HEK293 (cell line): ENCODE measurements at regions not wholly inside any gene's neighbourhood (a gene's known extent, or its start where the extent isn't known, plus 50 kb on each side); places are given as distances from the start of the nearest gene placed in this dataset.

Source experiments
- CTCF ChIA-PET: fragments of 350-600 bp; formaldehyde crosslinking; extraction: SDS; loops from one replicate; lab custom pipeline; 2021; ENCODE audit warnings: antibody characterized with exemption; lab: Yijun Ruan, JAX
- POLR2A ChIA-PET: fragments of 300-600 bp; formaldehyde crosslinking; extraction: SDS; loops from one replicate; lab custom pipeline; 2020; ENCODE audit warnings: antibody characterized with exemption, inconsistent platforms; lab: Yijun Ruan, JAX
- H3K27ac ChIP-seq: fragments of 200-500 bp; sonication (Bioruptor generic); 2 replicates; pipeline ENCODE4 v1.5.1; 2014; ENCODE audit warnings: low read depth, low read length, control low read depth, inconsistent platforms; ENCODE audit errors: extremely low read depth
- H3K36me3 ChIP-seq, 2 experiments: fragments of 200-500 bp in 1 of 2; sonication (Bioruptor generic) in 1 of 2; 1 replicate in 1 of 2; 2 replicates in 1 of 2; pipeline ENCODE4 v1.5.1; 2014 to 2017; ENCODE audit warnings: inconsistent platforms in 2 of 2, low read length in 2 of 2; ENCODE audit not compliant: control insufficient read depth in 2 of 2, insufficient read depth in 1 of 2
- H3K4me1 ChIP-seq: fragments of 200-500 bp; sonication (Bioruptor generic); 2 replicates; pipeline ENCODE4 v1.5.1; 2014; ENCODE audit warnings: mild to moderate bottlenecking, low read length, inconsistent platforms; ENCODE audit not compliant: control insufficient read depth, insufficient read depth
- H3K4me3 ChIP-seq: 2 replicates; pipeline ENCODE4 v1.5.1; 2011; ENCODE audit warnings: low read depth, mild to moderate bottlenecking, control low read depth, low read length, moderate library complexity
- H3K9me3 ChIP-seq: fragments of 200-500 bp; sonication (Bioruptor generic); 2 replicates; pipeline ENCODE4 v1.5.1; 2014; ENCODE audit warnings: low read depth, low read length, inconsistent platforms; ENCODE audit not compliant: control insufficient read depth, insufficient read depth
- GFI1B ChIP-seq: fragments of 450-650 bp; formaldehyde crosslinking; IDR thresholded peaks from 2 replicates; pipeline ENCODE4 v1.5.1; 2016; ENCODE audit warnings: missing biosample characterization, missing genetic modification characterization
- HOXD13 ChIP-seq: sonication (generic); formaldehyde crosslinking; IDR thresholded peaks from 2 replicates; pipeline ENCODE4 v1.8.0; 2022; ENCODE audit warnings: missing genetic modification reagents, borderline replicate concordance
- MYNN ChIP-seq: fragments of 450-650 bp; formaldehyde crosslinking; IDR thresholded peaks from 2 replicates; pipeline ENCODE4 v1.5.1; 2016; ENCODE audit warnings: missing biosample characterization, missing genetic modification characterization, borderline replicate concordance
- OVOL3 ChIP-seq: fragments of 450-650 bp; formaldehyde crosslinking; IDR thresholded peaks from 2 replicates; pipeline ENCODE4 v1.5.1; 2016; ENCODE audit warnings: missing biosample characterization, missing genetic modification characterization
- TCF7L2 ChIP-seq: IDR thresholded peaks from 2 replicates; pipeline ENCODE4 v1.6.1; 2011; ENCODE audit warnings: low read depth, mild to moderate bottlenecking, inconsistent platforms, low read length, moderate library complexity, borderline replicate concordance
- YY1 ChIP-seq: fragments of 450-650 bp; formaldehyde crosslinking; IDR thresholded peaks from 2 replicates; pipeline ENCODE4 v1.5.1; 2018; ENCODE audit warnings: missing biosample characterization, missing genetic modification characterization
- ZBTB17 ChIP-seq: fragments of 450-650 bp; formaldehyde crosslinking; IDR thresholded peaks from 2 replicates; pipeline ENCODE4 v1.5.1; 2016; ENCODE audit warnings: missing biosample characterization, missing genetic modification characterization
- ZNF184 ChIP-seq: fragments of 450-650 bp; IDR thresholded peaks from 2 replicates; pipeline ENCODE4 v1.5.1; 2018; ENCODE audit warnings: missing biosample characterization, mild to moderate bottlenecking, missing genetic modification characterization
- ZNF223 ChIP-seq: fragments of 450-650 bp; formaldehyde crosslinking; IDR thresholded peaks from 2 replicates; pipeline ENCODE4 v1.5.1; 2016; ENCODE audit warnings: missing biosample characterization, missing genetic modification characterization
- ZNF24 ChIP-seq: fragments of 450-650 bp; formaldehyde crosslinking; IDR thresholded peaks from 2 replicates; pipeline ENCODE4 v1.5.1; 2016; ENCODE audit warnings: missing biosample characterization, missing genetic modification characterization
- ZNF266 ChIP-seq: fragments of 450-650 bp; formaldehyde crosslinking; IDR thresholded peaks from 2 replicates; pipeline ENCODE4 v1.5.1; 2016; ENCODE audit warnings: missing biosample characterization, missing genetic modification characterization, low read depth
- ZNF292 ChIP-seq: fragments of 450-650 bp; formaldehyde crosslinking; IDR thresholded peaks from 2 replicates; pipeline ENCODE4 v1.5.1; 2016; ENCODE audit warnings: low read depth, missing biosample characterization, missing genetic modification characterization, borderline replicate concordance
- ZNF335 ChIP-seq: fragments of 450-650 bp; formaldehyde crosslinking; conservative IDR thresholded peaks from 2 replicates; pipeline ENCODE4 v1.5.1; 2016; ENCODE audit warnings: missing biosample characterization, missing genetic modification characterization
- ZNF404 ChIP-seq: fragments of 450-650 bp; formaldehyde crosslinking; IDR thresholded peaks from 2 replicates; pipeline ENCODE4 v1.5.1; 2017; ENCODE audit warnings: missing biosample characterization, missing genetic modification characterization
- ZNF513 ChIP-seq: fragments of 450-650 bp; IDR thresholded peaks from 2 replicates; pipeline ENCODE4 v1.5.1; 2018; ENCODE audit warnings: missing biosample characterization, missing genetic modification characterization
- ZNF549 ChIP-seq: fragments of 450-650 bp; IDR thresholded peaks from 2 replicates; pipeline ENCODE4 v1.5.1; 2018; ENCODE audit warnings: missing biosample characterization, missing genetic modification characterization, mild to moderate bottlenecking, inconsistent platforms, moderate library complexity
- ZNF596 ChIP-seq: fragments of 450-650 bp; IDR thresholded peaks from 2 replicates; pipeline ENCODE4 v1.5.0; 2018; ENCODE audit warnings: missing biosample characterization, mild to moderate bottlenecking, missing genetic modification characterization, moderate library complexity
- ZNF610 ChIP-seq: fragments of 450-650 bp; formaldehyde crosslinking; IDR thresholded peaks from 2 replicates; pipeline ENCODE4 v1.5.1; 2016; ENCODE audit warnings: missing biosample characterization, missing genetic modification characterization, borderline replicate concordance
- ZNF776 ChIP-seq: fragments of 450-650 bp; formaldehyde crosslinking; IDR thresholded peaks from 2 replicates; pipeline ENCODE4 v1.5.0; 2017; ENCODE audit warnings: missing biosample characterization, missing genetic modification characterization, borderline replicate concordance
- ZNF791 ChIP-seq: fragments of 450-650 bp; formaldehyde crosslinking; IDR thresholded peaks from 2 replicates; pipeline ENCODE4 v1.5.1; 2016; ENCODE audit warnings: missing biosample characterization, missing genetic modification characterization
- ZSCAN4 ChIP-seq: fragments of 450-650 bp; formaldehyde crosslinking; IDR thresholded peaks from 2 replicates; pipeline ENCODE4 v1.5.1; 2017; ENCODE audit warnings: missing biosample characterization, missing genetic modification characterization
- TF ChIP-seq, protein P1 (sequence below): fragments of 450-650 bp; formaldehyde crosslinking; IDR thresholded peaks from 2 replicates; pipeline ENCODE4 v1.5.1; 2017; ENCODE audit warnings: missing biosample characterization, missing genetic modification characterization

GRCh38 chr12:89901906-89902642, 193.4 kb upstream of the ATP2B1 start:
- H3K4me1 ChIP-seq = peaks cover 11% of the 10 kb centered on the region; the same call in 1 of the 2 replicates
- H3K36me3 ChIP-seq = no peaks in the 10 kb centered on the region
- ChIA-PET POLR2A (no interaction called here), CTCF (interaction anchor here (0.6 kb wide), 1 partner anchor 90 kb away, joined by 6 read pairs; no protein-coding TSS in a partner anchor)
- TF ChIP-seq ZNF184 (tag by site-specific recombination) (no peak), GFI1B (tag by site-specific recombination) (no peak)
- H3K4me3 ChIP-seq = no peak overlapping the region
- H3K9me3 ChIP-seq = no peaks in the 10 kb centered on the region
- no peak overlapping the region for H3K27ac ChIP-seq

GRCh38 chr12:89901319-89901718, 192.7 kb upstream of the ATP2B1 start:
- TF ChIP-seq ZNF776 (tag by site-specific recombination) = no peak
- no peak for TF ChIP-seq YY1
- no peak for TF ChIP-seq ZSCAN4 (tag by site-specific recombination)
- no peak for TF ChIP-seq HOXD13
- TF ChIP-seq ZNF513 (tag by site-specific recombination) = no peak
- no peak for TF ChIP-seq OVOL3
- TF ChIP-seq ZNF549 (tag by site-specific recombination) = no peak
- no peak for TF ChIP-seq ZNF610
- no peak for TF ChIP-seq ZNF404 (tag by site-specific recombination)
- TF ChIP-seq, protein P1, sequence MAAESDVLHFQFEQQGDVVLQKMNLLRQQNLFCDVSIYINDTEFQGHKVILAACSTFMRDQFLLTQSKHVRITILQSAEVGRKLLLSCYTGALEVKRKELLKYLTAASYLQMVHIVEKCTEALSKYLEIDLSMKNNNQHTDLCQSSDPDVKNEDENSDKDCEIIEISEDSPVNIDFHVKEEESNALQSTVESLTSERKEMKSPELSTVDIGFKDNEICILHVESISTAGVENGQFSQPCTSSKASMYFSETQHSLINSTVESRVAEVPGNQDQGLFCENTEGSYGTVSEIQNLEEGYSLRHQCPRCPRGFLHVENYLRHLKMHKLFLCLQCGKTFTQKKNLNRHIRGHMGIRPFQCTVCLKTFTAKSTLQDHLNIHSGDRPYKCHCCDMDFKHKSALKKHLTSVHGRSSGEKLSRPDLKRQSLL = no peak
- no peak for TF ChIP-seq ZNF24 (tag by site-specific recombination)
- no peak for TF ChIP-seq ZNF223 (tag by site-specific recombination)
- TF ChIP-seq ZNF266 (tag by site-specific recombination) = no peak
- Histone ChIP-seq H3K27ac (no peak overlapping the region), H3K4me3 (no peak overlapping the region), H3K36me3 (no peaks in the 10 kb centered on the region), H3K9me3 (no peaks in the 10 kb centered on the region), H3K4me1 (peaks cover 5% of the 10 kb centered on the region; the same call in 1 of the 2 replicates)
- ChIA-PET POLR2A (no interaction called here), CTCF (interaction anchor here (0.6 kb wide), 1 partner anchor 91 kb away, joined by 6 read pairs; no protein-coding TSS in a partner anchor)

DNA sequence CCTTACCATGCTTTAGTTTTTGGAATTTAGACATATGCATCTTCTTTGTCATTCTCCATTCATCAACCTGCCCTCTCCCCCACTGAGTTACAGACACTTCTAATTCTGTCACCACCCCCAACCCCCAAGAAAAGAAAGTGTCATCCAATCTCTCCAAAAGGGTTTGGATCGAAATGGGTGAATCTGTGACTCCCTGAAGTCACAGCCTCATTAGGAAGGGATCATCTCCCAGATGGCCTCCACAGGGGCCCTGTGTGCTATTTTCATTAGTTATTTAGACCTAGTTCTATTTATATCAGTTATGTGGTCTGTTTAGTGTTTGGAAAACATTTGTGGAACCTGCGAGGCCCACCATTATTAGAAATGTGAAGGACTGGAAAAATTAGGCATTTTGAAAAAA, 191.0 kb upstream of the ATP2B1 start:
- Histone ChIP-seq H3K4me3 (no peak overlapping the region), H3K36me3 (no peaks in the 10 kb centered on the region), H3K9me3 (no peaks in the 10 kb centered on the region), H3K4me1 (0 out of 2 replicates have a peak, but pooled peaks cover 2% of the 10 kb centered on the region), H3K27ac (no peak overlapping the region)
- no peak for TF ChIP-seq ZNF292
- no peak for TF ChIP-seq MYNN (tag by site-specific recombination)
- no peak for TF ChIP-seq ZNF335 (tag by site-specific recombination)
- TF ChIP-seq ZNF266 (tag by site-specific recombination) = no peak
- no peak for TF ChIP-seq ZBTB17 (tag by site-specific recombination)
- no peak for TF ChIP-seq ZNF596 (tag by site-specific recombination)
- no peak for TF ChIP-seq TCF7L2
- no peak for TF ChIP-seq ZNF791 (tag by site-specific recombination)
- ChIA-PET CTCF (no interaction called here), POLR2A (no interaction called here)
